IMR-90 (cell line): ENCODE measurements at regions not wholly inside any gene's neighbourhood (a gene's known extent, or its start where the extent isn't known, plus 50 kb on each side); places are given as distances from the start of the nearest gene placed in this dataset.

Experiments used
- ATAC-seq: fragments of 200-7000 bp; cut with Tn5 transposase; 2 replicates; pipeline ENCODE4 v1.9.1; 2020; ENCODE audit warnings: low read depth, mild to moderate bottlenecking, moderate library complexity
- BruUV-seq: library from RNA; stranded (reverse); fragments of 400-500 nt; replicated peaks from 2 replicates; lab custom pipeline; 2021; lab: Mats Ljungman, UMichigan
- CTCF ChIA-PET: fragments of 300-600 bp; formaldehyde crosslinking; extraction: SDS; loops from one replicate; lab custom pipeline; 2021; ENCODE audit warnings: antibody characterized with exemption; lab: Yijun Ruan, JAX
- POLR2A ChIA-PET: fragments of 300-600 bp; sonication (Branson Sonifier 250); formaldehyde crosslinking; loops from one replicate; lab custom pipeline; 2022; ENCODE audit warnings: antibody characterized with exemption; ENCODE audit not compliant: unreplicated experiment; lab: Charles Lee
- DNase-seq: peaks from one replicate; pipeline ENCODE4 v3.0.0; 2013
- H2AFZ ChIP-seq: replicated peaks from 2 replicates; pipeline ENCODE3; 2013; ENCODE audit warnings: low read length, mild to moderate bottlenecking; ENCODE audit not compliant: poor library complexity
- H2AK5ac ChIP-seq: 2 replicates; pipeline ENCODE4 v1.6.1; 2013; ENCODE audit warnings: low read depth, low read length, inconsistent platforms
- H2AK9ac ChIP-seq: replicated peaks from 2 replicates; pipeline ENCODE3; 2013; ENCODE audit warnings: mild to moderate bottlenecking, low read depth, low read length, moderate library complexity; ENCODE audit not compliant: poor library complexity
- H2BK120ac ChIP-seq: 2 replicates; pipeline ENCODE4 v1.6.1; 2013; ENCODE audit warnings: low read depth, low read length, inconsistent platforms
- H2BK15ac ChIP-seq: 3 replicates; pipeline ENCODE4 v1.6.1; 2013; ENCODE audit warnings: low read depth, low read length, inconsistent platforms
- H2BK20ac ChIP-seq: 2 replicates; pipeline ENCODE4 v1.6.1; 2013; ENCODE audit warnings: low read depth, mild to moderate bottlenecking, inconsistent platforms, low read length, moderate library complexity
- H2BK5ac ChIP-seq: 2 replicates; pipeline ENCODE4 v1.6.1; 2013; ENCODE audit warnings: mild to moderate bottlenecking, low read depth, low read length, inconsistent platforms; ENCODE audit not compliant: poor library complexity, severe bottlenecking
- H3K14ac ChIP-seq: replicated peaks from 2 replicates; pipeline ENCODE4 v1.6.1; 2013; ENCODE audit warnings: low read depth, low read length, inconsistent platforms
- H3K18ac ChIP-seq: 2 replicates; pipeline ENCODE4 v1.6.1; 2013; ENCODE audit warnings: low read depth, low read length, control low read depth
- H3K23ac ChIP-seq: 2 replicates; pipeline ENCODE4 v1.6.1; 2013; ENCODE audit warnings: low read depth, low read length, inconsistent platforms
- H3K27ac ChIP-seq: 2 replicates; pipeline ENCODE4 v1.5.1; 2013; ENCODE audit warnings: mild to moderate bottlenecking, control low read depth, low read length; ENCODE audit not compliant: insufficient read depth
- H3K27me3 ChIP-seq: 2 replicates; pipeline ENCODE4 v1.6.1; 2013; ENCODE audit warnings: low read length; ENCODE audit not compliant: control insufficient read depth, insufficient read depth
- H3K36me3 ChIP-seq: 2 replicates; pipeline ENCODE4 v1.6.1; 2013; ENCODE audit warnings: low read length, mixed read lengths; ENCODE audit not compliant: control insufficient read depth, insufficient read depth
- H3K4ac ChIP-seq: 2 replicates; pipeline ENCODE4 v1.6.1; 2013; ENCODE audit warnings: low read depth, low read length, inconsistent platforms
- H3K4me1 ChIP-seq: 2 replicates; pipeline ENCODE4 v1.6.1; 2013; ENCODE audit warnings: low read length, mixed read lengths; ENCODE audit not compliant: control insufficient read depth, insufficient read depth
- H3K4me2 ChIP-seq: 2 replicates; pipeline ENCODE4 v1.6.1; 2013; ENCODE audit warnings: low read depth, mild to moderate bottlenecking, control low read depth, low read length, moderate library complexity
- H3K4me3 ChIP-seq: 2 replicates; pipeline ENCODE4 v1.5.1; 2013; ENCODE audit warnings: low read depth, mild to moderate bottlenecking, control low read depth, low read length, moderate library complexity; ENCODE audit not compliant: insufficient read depth
- H3K56ac ChIP-seq: 2 replicates; pipeline ENCODE4 v1.6.1; 2013; ENCODE audit warnings: low read length, inconsistent platforms; ENCODE audit not compliant: insufficient read depth; ENCODE audit errors: extremely low read depth
- H3K79me1 ChIP-seq, 2 experiments: 2 replicates each; pipeline ENCODE4 v1.6.1; 2013; ENCODE audit warnings: low read length in 2 of 2, inconsistent platforms in 1 of 2, low read depth in 1 of 2
- H3K9ac ChIP-seq: 2 replicates; pipeline ENCODE4 v1.6.1; 2013; ENCODE audit warnings: low read depth, low read length, control low read depth
- H3K9me1 ChIP-seq: 2 replicates; pipeline ENCODE4 v1.6.1; 2013; ENCODE audit warnings: low read length, inconsistent platforms; ENCODE audit not compliant: insufficient read depth
- H3K9me3 ChIP-seq: 2 replicates; pipeline ENCODE4 v1.6.1; 2013; ENCODE audit warnings: low read length; ENCODE audit not compliant: control insufficient read depth, insufficient read depth
- H4K20me1 ChIP-seq: 2 replicates; pipeline ENCODE4 v1.6.1; 2013; ENCODE audit warnings: low read length, inconsistent platforms; ENCODE audit not compliant: insufficient read depth
- H4K5ac ChIP-seq: 2 replicates; pipeline ENCODE4 v1.6.1; 2013; ENCODE audit warnings: mild to moderate bottlenecking, low read depth, low read length, control low read depth
- H4K8ac ChIP-seq, 2 experiments: 2 replicates each; pipeline ENCODE4 v1.6.1; 2013; ENCODE audit warnings: low read depth in 2 of 2, low read length in 2 of 2, control low read depth in 1 of 2, inconsistent platforms in 1 of 2
- H4K91ac ChIP-seq: 2 replicates; pipeline ENCODE4 v1.6.1; 2013; ENCODE audit warnings: low read depth, low read length, inconsistent platforms; ENCODE audit not compliant: insufficient read depth
- BHLHE40 ChIP-seq: fragments of 150-350 bp; IDR thresholded peaks from 2 replicates; pipeline ENCODE4 v1.6.1; 2016; ENCODE audit warnings: mild to moderate bottlenecking, low read depth, low read length
- CEBPB ChIP-seq: IDR thresholded peaks from 2 replicates; pipeline ENCODE4 v1.6.1; 2012; ENCODE audit warnings: low read depth, low read length, improper control_type of control experiment
- CHD1 ChIP-seq: IDR thresholded peaks from 2 replicates; pipeline ENCODE4 v1.6.1; 2012; ENCODE audit warnings: low read depth, low read length, improper control_type of control experiment
- CTCF ChIP-seq: conservative IDR thresholded peaks from 2 replicates; pipeline ENCODE4 v1.5.1; 2012; ENCODE audit warnings: mild to moderate bottlenecking, low read depth, low read length, improper control_type of control experiment
- FOS ChIP-seq: fragments of 150-350 bp; IDR thresholded peaks from 2 replicates; pipeline ENCODE4 v1.6.1; 2016; ENCODE audit warnings: low read depth, low read length
- MAFK ChIP-seq: IDR thresholded peaks from 2 replicates; pipeline ENCODE4 v1.6.1; 2012; ENCODE audit warnings: low read depth, low read length, improper control_type of control experiment
- MAZ ChIP-seq: IDR thresholded peaks from 2 replicates; pipeline ENCODE4 v1.6.1; 2012; ENCODE audit warnings: low read depth, mild to moderate bottlenecking, low read length, improper control_type of control experiment, moderate library complexity, borderline replicate concordance
- MXI1 ChIP-seq: IDR thresholded peaks from 2 replicates; pipeline ENCODE4 v1.6.1; 2012; ENCODE audit warnings: low read depth, mild to moderate bottlenecking, low read length, moderate library complexity, borderline replicate concordance
- NFE2L2 ChIP-seq: fragments of 150-350 bp; IDR thresholded peaks from 2 replicates; pipeline ENCODE4 v1.6.1; 2016; ENCODE audit warnings: low read depth, mild to moderate bottlenecking, low read length
- RCOR1 ChIP-seq: IDR thresholded peaks from 2 replicates; pipeline ENCODE4 v1.6.1; 2012; ENCODE audit warnings: mild to moderate bottlenecking, low read length, improper control_type of control experiment; ENCODE audit not compliant: insufficient replicate concordance
- RFX5 ChIP-seq: IDR thresholded peaks from 2 replicates; pipeline ENCODE4 v1.8.0; 2012; ENCODE audit warnings: low read depth, mild to moderate bottlenecking, low read length, moderate library complexity
- SMC3 ChIP-seq: fragments of 150-350 bp; IDR thresholded peaks from 2 replicates; pipeline ENCODE4 v1.6.1; 2016; ENCODE audit warnings: low read depth, mild to moderate bottlenecking, antibody characterized with exemption, low read length, moderate library complexity
- WGBS, 2 experiments: methylation state at CpG; one replicate each; pipeline versions ENCODE4 v1.1.5 to v1.1.7; 2013; ENCODE audit warnings: missing lambda C conversion rate in 2 of 2; ENCODE audit not compliant: insufficient read length in 1 of 2; ENCODE audit errors: extremely low coverage in 2 of 2; 5-methylcytosine and 5-hydroxymethylcytosine counted together
- dilution Hi-C: fragments of 300-500 bp; cut with HindIII; formaldehyde crosslinking; loops from one replicate; pipeline ENCODE4 v1.14.3; 2018; ENCODE audit warnings: low sequenced_read_pairs; ENCODE audit not compliant: unreplicated experiment
- in situ Hi-C: fragments of 300-500 bp; cut with MboI; formaldehyde crosslinking; loops from 3 replicates; pipeline ENCODE4 v1.14.3; 2019; ENCODE audit warnings: low sequenced_read_pairs, inconsistent platforms, mixed read lengths
- intact Hi-C: fragments of 100-400 bp; cut with micrococcal nuclease; formaldehyde crosslinking; loops from 2 replicates; pipeline ENCODE4 v1.10.0; 2022

GRCh38 chr2:234219046-234219310 lies 168.5 kb downstream of the SPP2 start:
- no peak overlapping the region for H2AFZ ChIP-seq
- no peak overlapping the region for H2AK9ac ChIP-seq
- no peak overlapping the region for H2BK20ac ChIP-seq
- H3K27me3 ChIP-seq: peaks cover 33% of the 10 kb centered on the region
- H3K4me1 ChIP-seq: no peaks in the 10 kb centered on the region
- dilution Hi-C loops (no loop called here), in situ Hi-C loops (no loop called here), intact Hi-C loops (no loop called here)
- no peak overlapping the region for H2BK120ac ChIP-seq
- no peak overlapping the region for H3K27ac ChIP-seq
- no peak overlapping the region for H3K4ac ChIP-seq
- no peaks in the 10 kb centered on the region for H3K79me1 ChIP-seq
- H3K36me3 ChIP-seq: no peaks in the 10 kb centered on the region
- no peak overlapping the region for H2AK5ac ChIP-seq
- no peak overlapping the region for H4K91ac ChIP-seq
- no peak overlapping the region for H3K4me2 ChIP-seq
- H3K18ac ChIP-seq: no peak overlapping the region
- ATAC-seq (no peak), DNase-seq (no peak)
- H4K5ac ChIP-seq: no peak overlapping the region
- H3K23ac ChIP-seq: no peak overlapping the region
- H2BK5ac ChIP-seq: no peak overlapping the region
- no peak overlapping the region for H3K14ac ChIP-seq
- ChIA-PET CTCF (no interaction called here), POLR2A (no interaction called here)
- H3K9ac ChIP-seq: no peak overlapping the region
- no peak overlapping the region for H3K56ac ChIP-seq
- H3K9me1 ChIP-seq: no peaks in the 10 kb centered on the region
- TF ChIP-seq CHD1 (no peak), MAZ (no peak), CTCF (no peak), SMC3 (no peak), CEBPB (no peak), MAFK (no peak), RFX5 (no peak), RCOR1 (no peak), BHLHE40 (no peak), MXI1 (no peak), NFE2L2 (no peak), FOS (no peak)
- H3K4me3 ChIP-seq: no peak overlapping the region
- BruUV-seq: no TSS peak
- no peak overlapping the region for H2BK15ac ChIP-seq
- no peak overlapping the region for H4K8ac ChIP-seq
- WGBS, 2 experiments: no CpG with 5 or more reads among the region's 4 CpGs
- no peaks in the 10 kb centered on the region for H3K9me3 ChIP-seq
- H4K20me1 ChIP-seq: no peaks in the 10 kb centered on the region
